ENCODE measurements at regions not wholly inside any gene's neighbourhood (a gene's known extent, or its start where the extent isn't known, plus 50 kb on each side); places are given as distances from the start of the nearest gene placed in this dataset.

DNA sequence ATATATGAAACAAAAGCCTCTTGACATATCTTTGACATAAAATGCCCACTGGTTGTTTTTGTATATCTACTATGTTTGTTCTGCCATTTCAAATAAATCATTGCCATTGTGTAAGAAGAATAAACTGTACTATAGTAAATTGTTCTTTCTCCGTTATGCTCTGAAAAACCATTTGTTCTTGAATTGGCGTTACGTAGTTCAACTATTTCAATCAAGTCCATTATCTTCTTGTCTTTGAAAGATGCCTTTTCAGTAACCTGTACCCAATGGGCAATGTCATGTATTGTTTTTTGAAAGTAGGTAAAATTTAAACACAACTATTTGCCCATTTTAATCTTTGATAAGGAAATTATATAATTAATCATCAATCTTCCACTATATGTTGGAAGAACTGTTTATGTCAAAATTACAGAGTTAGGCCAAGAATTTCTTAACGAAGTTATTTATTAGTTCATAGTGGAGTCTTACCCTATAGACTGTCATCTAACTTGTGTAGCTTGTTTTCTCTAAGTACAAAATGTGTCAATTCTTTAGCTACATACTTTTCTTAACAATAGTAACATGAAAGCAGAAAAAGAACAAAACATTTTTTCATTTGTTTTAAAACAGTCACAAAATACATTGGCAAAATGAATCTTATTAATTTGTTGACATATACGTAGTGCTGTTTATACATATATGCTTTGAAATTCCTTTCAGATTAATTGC lies 294.8 kb downstream of the PTPRC start:
- no peaks in the 10 kb centered on the region for H3K27me3 ChIP-seq (ENCODE audit: control insufficient read depth, insufficient read depth, low read length)
- H3K4me1 ChIP-seq (ENCODE audit: control insufficient read depth, insufficient read depth, low read length), result peaks cover 40% of the 10 kb centered on the region
- intact Hi-C loops (cut with micrococcal nuclease; ENCODE audit: unreplicated experiment) (loop anchor here (10.0 kb wide), 1 partner anchor 181 kb away; no protein-coding TSS in a partner anchor), in situ Hi-C loops (cut with HindIII; ENCODE audit: low pct_unique_long_range_greater_than_20kb, low sequenced_read_pairs) (no loop called here)
- H3K27ac ChIP-seq (ENCODE audit: low read length), result peak overlapping the region; percentile 99
- H3K4me3 ChIP-seq (ENCODE audit: low read depth in 2 of 2, low read length in 2 of 2), result peak overlapping the region; percentile 31 to 70; a peak in 3 of 4 replicates
- ATAC-seq (no peak), DNase-seq (ENCODE audit: low read depth, low spot score) (no peak)
- no peaks in the 10 kb centered on the region for H3K9me3 ChIP-seq (ENCODE audit: control insufficient read depth, insufficient read depth, low read depth, low read length)
- ChIA-PET CTCF (no interaction called here), POLR2A (no interaction called here)
- BruUV-seq (replicated peaks), result no TSS peak
- H3K36me3 ChIP-seq (ENCODE audit: control insufficient read depth, insufficient read depth, low read length), result no peaks in the 10 kb centered on the region; the same call in none of the 2 replicates
- TF ChIP-seq, protein P1, sequence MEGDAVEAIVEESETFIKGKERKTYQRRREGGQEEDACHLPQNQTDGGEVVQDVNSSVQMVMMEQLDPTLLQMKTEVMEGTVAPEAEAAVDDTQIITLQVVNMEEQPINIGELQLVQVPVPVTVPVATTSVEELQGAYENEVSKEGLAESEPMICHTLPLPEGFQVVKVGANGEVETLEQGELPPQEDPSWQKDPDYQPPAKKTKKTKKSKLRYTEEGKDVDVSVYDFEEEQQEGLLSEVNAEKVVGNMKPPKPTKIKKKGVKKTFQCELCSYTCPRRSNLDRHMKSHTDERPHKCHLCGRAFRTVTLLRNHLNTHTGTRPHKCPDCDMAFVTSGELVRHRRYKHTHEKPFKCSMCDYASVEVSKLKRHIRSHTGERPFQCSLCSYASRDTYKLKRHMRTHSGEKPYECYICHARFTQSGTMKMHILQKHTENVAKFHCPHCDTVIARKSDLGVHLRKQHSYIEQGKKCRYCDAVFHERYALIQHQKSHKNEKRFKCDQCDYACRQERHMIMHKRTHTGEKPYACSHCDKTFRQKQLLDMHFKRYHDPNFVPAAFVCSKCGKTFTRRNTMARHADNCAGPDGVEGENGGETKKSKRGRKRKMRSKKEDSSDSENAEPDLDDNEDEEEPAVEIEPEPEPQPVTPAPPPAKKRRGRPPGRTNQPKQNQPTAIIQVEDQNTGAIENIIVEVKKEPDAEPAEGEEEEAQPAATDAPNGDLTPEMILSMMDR (IDR thresholded peaks at IDR 0.05), result no peak
- TF ChIP-seq, protein P2, sequence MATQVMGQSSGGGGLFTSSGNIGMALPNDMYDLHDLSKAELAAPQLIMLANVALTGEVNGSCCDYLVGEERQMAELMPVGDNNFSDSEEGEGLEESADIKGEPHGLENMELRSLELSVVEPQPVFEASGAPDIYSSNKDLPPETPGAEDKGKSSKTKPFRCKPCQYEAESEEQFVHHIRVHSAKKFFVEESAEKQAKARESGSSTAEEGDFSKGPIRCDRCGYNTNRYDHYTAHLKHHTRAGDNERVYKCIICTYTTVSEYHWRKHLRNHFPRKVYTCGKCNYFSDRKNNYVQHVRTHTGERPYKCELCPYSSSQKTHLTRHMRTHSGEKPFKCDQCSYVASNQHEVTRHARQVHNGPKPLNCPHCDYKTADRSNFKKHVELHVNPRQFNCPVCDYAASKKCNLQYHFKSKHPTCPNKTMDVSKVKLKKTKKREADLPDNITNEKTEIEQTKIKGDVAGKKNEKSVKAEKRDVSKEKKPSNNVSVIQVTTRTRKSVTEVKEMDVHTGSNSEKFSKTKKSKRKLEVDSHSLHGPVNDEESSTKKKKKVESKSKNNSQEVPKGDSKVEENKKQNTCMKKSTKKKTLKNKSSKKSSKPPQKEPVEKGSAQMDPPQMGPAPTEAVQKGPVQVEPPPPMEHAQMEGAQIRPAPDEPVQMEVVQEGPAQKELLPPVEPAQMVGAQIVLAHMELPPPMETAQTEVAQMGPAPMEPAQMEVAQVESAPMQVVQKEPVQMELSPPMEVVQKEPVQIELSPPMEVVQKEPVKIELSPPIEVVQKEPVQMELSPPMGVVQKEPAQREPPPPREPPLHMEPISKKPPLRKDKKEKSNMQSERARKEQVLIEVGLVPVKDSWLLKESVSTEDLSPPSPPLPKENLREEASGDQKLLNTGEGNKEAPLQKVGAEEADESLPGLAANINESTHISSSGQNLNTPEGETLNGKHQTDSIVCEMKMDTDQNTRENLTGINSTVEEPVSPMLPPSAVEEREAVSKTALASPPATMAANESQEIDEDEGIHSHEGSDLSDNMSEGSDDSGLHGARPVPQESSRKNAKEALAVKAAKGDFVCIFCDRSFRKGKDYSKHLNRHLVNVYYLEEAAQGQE (IDR thresholded peaks at IDR 0.05; ENCODE audit: insufficient read depth in 1 of 2, low read depth in 2 of 2, low read length in 1 of 2), result no peak
- TF ChIP-seq TCF7L2 (IDR thresholded peaks at IDR 0.05; ENCODE audit: low read depth, low read length) (no peak), POLR2AphosphoS5 (IDR thresholded peaks at IDR 0.05; ENCODE audit: low read depth, low read length) (no peak), SIN3A (IDR thresholded peaks at IDR 0.05; ENCODE audit: borderline replicate concordance, insufficient read depth, low read depth, low read length) (no peak)

DNA sequence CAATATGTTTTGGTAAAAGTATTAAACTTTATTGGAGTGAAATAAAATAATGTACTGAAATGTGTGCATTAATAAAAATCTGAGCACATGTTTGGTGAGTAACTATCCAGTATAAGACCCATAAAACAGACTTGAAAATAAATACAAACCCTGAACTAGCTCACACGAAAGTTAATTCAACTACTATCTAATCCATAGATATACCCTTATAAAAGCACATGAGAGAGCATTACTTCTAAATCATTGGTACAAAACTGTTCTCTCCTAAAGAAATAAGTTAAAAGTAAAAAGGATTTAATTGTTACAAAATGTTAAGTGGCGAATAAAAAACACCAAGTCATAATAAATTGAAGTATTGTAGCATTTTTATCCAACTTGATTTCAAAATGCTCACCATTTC lies 295.6 kb downstream of the PTPRC start:
- Histone ChIP-seq H3K4me3 (ENCODE audit: low read depth in 2 of 2, low read length in 2 of 2) (peak overlapping the region; percentile 70 to 88), H3K27me3 (ENCODE audit: control insufficient read depth, insufficient read depth, low read length) (no peaks in the 10 kb centered on the region), H3K27ac (ENCODE audit: low read length) (peak overlapping the region; percentile 99), H3K36me3 (ENCODE audit: control insufficient read depth, insufficient read depth, low read length) (no peaks in the 10 kb centered on the region; the same call in none of the 2 replicates), H3K9me3 (ENCODE audit: control insufficient read depth, insufficient read depth, low read depth, low read length) (no peaks in the 10 kb centered on the region), H3K4me1 (ENCODE audit: control insufficient read depth, insufficient read depth, low read length) (peaks cover 32% of the 10 kb centered on the region)
- BruUV-seq (replicated peaks), result no TSS peak
- no peak for DNase-seq (ENCODE audit: low read depth, low spot score)
- no peak for ATAC-seq
- in situ Hi-C loops (cut with HindIII; ENCODE audit: low pct_unique_long_range_greater_than_20kb, low sequenced_read_pairs), result no loop called here
- intact Hi-C loops (cut with micrococcal nuclease; ENCODE audit: unreplicated experiment), result loop anchor here (10.0 kb wide), 1 partner anchor 180 kb away; no protein-coding TSS in a partner anchor
- CTCF ChIA-PET, result no interaction called here
- POLR2A ChIA-PET, result no interaction called here
- TF ChIP-seq, protein P2 (IDR thresholded peaks at IDR 0.05; ENCODE audit: insufficient read depth in 1 of 2, low read depth in 2 of 2, low read length in 1 of 2), result no peak
- TF ChIP-seq SIN3A (IDR thresholded peaks at IDR 0.05; ENCODE audit: borderline replicate concordance, insufficient read depth, low read depth, low read length) (no peak), TCF7L2 (IDR thresholded peaks at IDR 0.05; ENCODE audit: low read depth, low read length) (no peak), POLR2AphosphoS5 (IDR thresholded peaks at IDR 0.05; ENCODE audit: low read depth, low read length) (no peak)
- TF ChIP-seq, protein P1 (IDR thresholded peaks at IDR 0.05), result no peak
